ENCODE measurements at regions not wholly inside any gene's neighbourhood (a gene's known extent, or its start where the extent isn't known, plus 50 kb on each side); places are given as distances from the start of the nearest gene placed in this dataset.
"Not testable (repeated sequence)": the region's sequence is repeated elsewhere in the genome, so short reads cannot be mapped to it uniquely, and the experiment has no call there.

DNA sequence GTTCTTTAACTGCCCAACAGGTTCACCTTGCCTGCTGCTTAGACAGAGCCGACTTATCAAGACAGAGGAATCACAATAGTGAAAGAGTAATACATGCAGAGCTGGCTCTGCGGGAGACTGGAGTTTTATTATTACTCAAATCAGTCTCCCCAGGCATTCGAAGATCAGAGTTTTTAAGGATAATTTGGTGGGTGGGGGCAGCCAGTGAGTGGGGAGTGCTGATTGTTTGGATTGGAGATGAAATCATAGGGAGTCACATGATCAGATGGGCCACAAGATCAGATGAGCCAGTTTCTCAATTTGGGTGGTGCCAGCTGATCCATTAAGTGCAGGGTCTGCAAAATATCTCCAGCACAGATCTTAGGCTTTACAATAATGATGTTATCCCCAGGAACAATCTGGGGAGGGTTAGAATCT, 131.3 kb downstream of the AKR1D1 start:
- TF ChIP-seq POLR2AphosphoS5 (IDR thresholded peaks at IDR 0.05; ENCODE audit: borderline replicate concordance, low read depth, low read length) (no peak), FOXP2 (optimal IDR thresholded peaks at IDR 0.05; ENCODE audit: control extremely low read depth, extremely low read length, insufficient read depth) (no peak), EZH2 (IDR thresholded peaks at IDR 0.05) (no peak)
- Histone ChIP-seq H3K9me3 (ENCODE audit: low read depth, low read length) (no peaks in the 10 kb centered on the region), H3K27ac (no peak overlapping the region), H3K4me3 (no peak overlapping the region), H3K36me3 (ENCODE audit: insufficient read depth, low read length) (no peaks in the 10 kb centered on the region), H3K9ac (ENCODE audit: insufficient read length) (no peak overlapping the region)
- DNase-seq (ENCODE audit: low read depth, low spot score) = no peak

DNA sequence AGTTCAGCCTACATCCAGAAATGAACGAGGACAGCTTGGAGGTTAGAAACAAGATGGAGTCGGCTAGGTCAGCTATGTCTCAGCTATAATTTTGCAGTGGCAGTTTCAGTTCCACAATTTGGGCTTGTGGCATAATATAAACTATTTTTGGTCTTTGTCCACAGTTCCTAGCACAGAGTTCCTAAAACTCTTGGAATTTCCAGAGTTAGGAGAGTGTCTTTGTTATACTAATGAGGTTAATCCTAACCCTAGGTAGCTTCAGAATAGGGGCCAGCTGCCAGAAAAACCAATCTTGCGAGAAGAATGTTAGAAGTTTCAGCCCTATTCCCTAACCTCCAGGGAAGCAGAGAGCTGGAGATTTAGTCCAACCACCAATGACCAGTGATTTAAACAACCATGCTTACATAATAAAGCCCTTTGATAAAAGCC, 131.9 kb downstream of the AKR1D1 start:
- DNase-seq (ENCODE audit: low read depth, low spot score) = no peak
- H3K27ac ChIP-seq = no peak overlapping the region
- no peak overlapping the region for H3K9ac ChIP-seq (ENCODE audit: insufficient read length)

DNA sequence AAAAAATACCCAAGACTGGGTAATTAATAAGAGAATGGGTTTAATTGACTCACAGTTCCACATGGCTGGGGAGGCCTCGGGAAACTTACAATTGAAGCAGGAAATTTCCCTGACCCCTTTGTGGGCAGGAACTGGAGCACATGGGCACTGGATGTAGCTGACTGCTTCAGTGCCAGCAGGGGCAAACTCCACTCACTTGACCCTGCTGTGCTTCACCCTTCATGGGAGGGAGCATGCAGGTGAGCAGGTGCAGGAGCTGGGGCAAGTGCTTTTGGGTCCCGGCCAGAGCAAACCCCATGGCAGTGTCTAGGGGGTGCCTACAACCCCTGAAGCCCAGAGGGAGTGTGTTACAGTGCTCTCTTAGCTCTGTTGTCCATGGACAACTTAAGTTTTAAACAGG, 132.6 kb downstream of the AKR1D1 start:
- H3K9ac ChIP-seq (ENCODE audit: insufficient read length) = no peak overlapping the region
- no peaks in the 10 kb centered on the region for H3K9me3 ChIP-seq (ENCODE audit: low read depth, low read length)
- H3K4me3 ChIP-seq = no peak overlapping the region
- DNase-seq (ENCODE audit: low read depth, low spot score) = no peak
- TF ChIP-seq EZH2 (IDR thresholded peaks at IDR 0.05) (no peak), FOXP2 (optimal IDR thresholded peaks at IDR 0.05; ENCODE audit: control extremely low read depth, extremely low read length, insufficient read depth) (no peak), POLR2AphosphoS5 (IDR thresholded peaks at IDR 0.05; ENCODE audit: borderline replicate concordance, low read depth, low read length) (no peak)
- H3K36me3 ChIP-seq (ENCODE audit: insufficient read depth, low read length) = no peaks in the 10 kb centered on the region
- no peak overlapping the region for H3K27ac ChIP-seq

More for the DNA sequence above, 131.9 kb downstream of the AKR1D1 start:
- Histone ChIP-seq H3K36me3 (ENCODE audit: insufficient read depth, low read length) (no peaks in the 10 kb centered on the region), H3K9me3 (ENCODE audit: low read depth, low read length) (no peaks in the 10 kb centered on the region), H3K4me3 (no peak overlapping the region)
- TF ChIP-seq EZH2 (IDR thresholded peaks at IDR 0.05) = no peak
- no peak for TF ChIP-seq POLR2AphosphoS5 (IDR thresholded peaks at IDR 0.05; ENCODE audit: borderline replicate concordance, low read depth, low read length)
- TF ChIP-seq FOXP2 (optimal IDR thresholded peaks at IDR 0.05; ENCODE audit: control extremely low read depth, extremely low read length, insufficient read depth) = no peak

DNA sequence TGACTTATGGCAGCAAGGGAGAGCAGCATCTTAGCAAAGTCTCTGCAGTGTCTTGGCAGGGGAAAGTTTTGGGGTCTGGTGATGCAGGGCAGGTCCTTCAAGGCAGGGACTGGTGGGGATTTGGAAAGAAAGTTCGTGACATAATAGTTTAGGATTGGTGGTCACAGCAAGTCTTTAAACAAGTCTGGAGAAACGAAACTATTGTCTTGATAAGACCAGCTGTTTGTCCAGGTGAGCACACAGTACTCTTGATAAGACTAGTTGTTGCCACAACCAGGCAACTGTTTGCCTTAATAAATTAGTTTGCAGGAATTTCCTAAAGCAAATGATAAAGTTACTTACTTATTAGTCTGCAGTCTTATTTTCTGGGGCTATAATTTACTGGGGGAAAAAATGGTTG, 136.1 kb downstream of the AKR1D1 start:
- H3K9ac ChIP-seq (ENCODE audit: insufficient read length) = no peak overlapping the region
- no peak for DNase-seq (ENCODE audit: low read depth, low spot score)
- H3K27ac ChIP-seq = no peak overlapping the region
- no peak overlapping the region for H3K4me3 ChIP-seq
- H3K36me3 ChIP-seq (ENCODE audit: insufficient read depth, low read length) = no peaks in the 10 kb centered on the region
- no peaks in the 10 kb centered on the region for H3K9me3 ChIP-seq (ENCODE audit: low read depth, low read length)
- TF ChIP-seq POLR2AphosphoS5 (IDR thresholded peaks at IDR 0.05; ENCODE audit: borderline replicate concordance, low read depth, low read length) = no peak
- TF ChIP-seq FOXP2 (optimal IDR thresholded peaks at IDR 0.05; ENCODE audit: control extremely low read depth, extremely low read length, insufficient read depth) = no peak
- TF ChIP-seq EZH2 (IDR thresholded peaks at IDR 0.05) = no peak

DNA sequence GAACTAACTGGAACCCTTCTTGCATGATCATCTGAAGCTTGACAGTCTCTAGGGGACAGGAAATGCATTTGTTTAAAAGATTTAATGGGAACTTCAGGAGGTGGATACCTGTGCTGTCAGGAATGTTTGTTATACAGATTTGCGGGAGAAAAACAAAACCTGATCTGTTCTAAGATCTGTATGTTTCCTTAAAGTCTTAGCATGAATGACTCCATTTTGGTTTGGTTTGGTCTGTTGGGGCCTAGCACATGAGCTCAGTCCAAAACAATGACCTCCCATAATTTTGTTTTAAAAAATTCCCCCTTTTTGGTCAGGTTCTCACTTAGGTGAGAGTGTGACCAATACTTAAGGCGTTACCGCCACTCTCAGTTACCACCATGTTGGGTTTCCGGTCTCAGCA, 138.7 kb downstream of the AKR1D1 start:
- Histone ChIP-seq H3K9me3 (ENCODE audit: low read depth, low read length) (no peaks in the 10 kb centered on the region), H3K27ac (no peak overlapping the region), H3K4me3 (no peak overlapping the region), H3K36me3 (ENCODE audit: insufficient read depth, low read length) (no peaks in the 10 kb centered on the region), H3K9ac (ENCODE audit: insufficient read length) (no peak overlapping the region)
- TF ChIP-seq FOXP2 (optimal IDR thresholded peaks at IDR 0.05; ENCODE audit: control extremely low read depth, extremely low read length, insufficient read depth) (no peak), EZH2 (IDR thresholded peaks at IDR 0.05) (no peak), POLR2AphosphoS5 (IDR thresholded peaks at IDR 0.05; ENCODE audit: borderline replicate concordance, low read depth, low read length) (no peak)
- DNase-seq (ENCODE audit: low read depth, low spot score) = no peak

DNA sequence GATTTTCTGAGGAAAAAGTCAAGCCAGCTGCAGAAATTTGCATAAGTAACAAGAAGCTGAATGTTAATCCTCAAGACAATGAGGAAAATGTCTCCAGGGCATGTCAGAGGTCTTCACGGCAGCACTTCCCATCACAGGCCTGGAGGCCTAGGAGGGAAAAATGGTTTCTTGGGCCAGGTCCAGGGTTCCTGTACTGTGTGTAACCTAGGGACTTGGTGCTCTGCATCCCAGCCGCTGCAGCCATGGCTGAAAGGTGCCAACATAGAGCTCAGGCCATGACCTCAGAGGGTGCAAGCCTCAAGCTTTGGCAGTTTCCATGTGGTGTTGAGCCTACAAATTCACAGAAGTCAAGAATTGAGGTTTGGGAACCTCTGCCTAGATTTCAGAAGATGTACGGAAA, 144.1 kb downstream of the AKR1D1 start:
- H3K4me3 ChIP-seq; H3K36me3 ChIP-seq (ENCODE audit: insufficient read depth, low read length); H3K27ac ChIP-seq; H3K9me3 ChIP-seq (ENCODE audit: low read depth, low read length); H3K9ac ChIP-seq (ENCODE audit: insufficient read length); DNase-seq (ENCODE audit: low read depth, low spot score): not testable (repeated sequence)

DNA sequence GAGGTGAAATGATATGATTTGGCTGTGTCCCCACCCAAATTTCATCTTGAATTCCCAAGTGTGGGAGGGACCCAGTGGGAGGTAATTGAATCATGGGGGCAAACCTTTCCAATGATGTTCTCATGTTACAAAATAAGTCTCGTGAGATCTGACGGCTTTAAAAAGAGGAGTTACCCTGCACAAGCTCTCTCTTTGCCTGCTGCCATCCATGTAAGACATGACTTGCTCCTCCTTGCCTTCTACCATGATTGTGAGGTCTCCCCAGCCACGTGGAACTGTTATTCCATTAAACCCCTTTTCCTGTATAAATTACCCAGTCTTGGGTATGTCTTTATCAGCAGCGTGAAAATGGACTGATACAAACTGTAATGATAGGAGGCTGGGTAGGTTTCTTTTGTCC, 145.1 kb downstream of the AKR1D1 start:
- not testable (repeated sequence) for H3K27ac ChIP-seq; DNase-seq (ENCODE audit: low read depth, low spot score); H3K9ac ChIP-seq (ENCODE audit: insufficient read length); H3K9me3 ChIP-seq (ENCODE audit: low read depth, low read length); H3K4me3 ChIP-seq; H3K36me3 ChIP-seq (ENCODE audit: insufficient read depth, low read length)

DNA sequence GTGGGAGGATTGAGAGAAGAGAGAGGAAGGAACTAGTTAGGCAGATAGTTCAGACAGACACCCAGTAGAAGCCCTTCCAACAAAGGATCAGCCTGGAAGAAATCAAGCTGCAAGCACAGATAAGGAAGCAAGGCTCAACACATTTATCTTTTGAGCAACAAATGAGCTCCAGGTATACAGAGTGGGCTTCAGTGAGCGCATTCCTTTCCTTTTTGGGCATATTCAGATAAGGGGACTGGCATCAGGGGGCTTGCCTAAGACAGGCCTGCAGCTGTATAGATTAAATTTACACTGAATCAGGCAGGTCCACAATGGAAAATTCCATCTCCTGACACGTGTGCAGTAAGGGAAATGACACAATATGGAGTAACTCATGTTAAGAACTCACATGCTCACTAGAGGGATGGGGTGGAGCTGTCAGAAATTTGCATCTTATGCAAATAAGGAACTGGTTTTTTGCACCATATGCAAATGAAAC, 147.2 kb downstream of the AKR1D1 start:
- Histone ChIP-seq H3K9me3 (ENCODE audit: low read depth, low read length) (no peaks in the 10 kb centered on the region), H3K36me3 (ENCODE audit: insufficient read depth, low read length) (no peaks in the 10 kb centered on the region), H3K4me3 (no peak overlapping the region), H3K9ac (ENCODE audit: insufficient read length) (no peak overlapping the region), H3K27ac (no peak overlapping the region)
- TF ChIP-seq FOXP2 (optimal IDR thresholded peaks at IDR 0.05; ENCODE audit: control extremely low read depth, extremely low read length, insufficient read depth) = no peak
- no peak for DNase-seq (ENCODE audit: low read depth, low spot score)

DNA sequence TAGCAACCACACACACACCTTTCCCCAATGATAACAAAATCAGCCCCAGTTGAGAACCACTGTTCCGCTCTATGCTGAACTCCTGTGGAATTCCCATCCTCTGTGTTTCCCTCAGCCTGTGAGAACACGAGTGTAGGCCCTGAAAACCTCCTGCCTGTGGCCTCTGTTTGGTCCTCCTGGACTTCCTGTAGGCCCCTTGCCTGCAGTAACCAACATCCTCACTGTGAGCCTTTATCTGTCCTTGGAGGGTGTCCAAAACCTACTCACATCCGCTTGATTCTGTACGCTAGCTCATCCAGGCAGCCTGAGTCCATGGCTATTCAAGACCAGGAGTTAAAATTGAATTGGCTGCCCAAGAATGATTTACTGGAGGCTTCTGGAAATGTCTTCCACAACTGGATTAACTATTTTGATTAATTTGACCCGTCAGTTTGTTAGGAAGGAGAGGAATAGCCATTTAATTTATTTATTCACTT, 149.8 kb downstream of the AKR1D1 start:
- no peak for DNase-seq (ENCODE audit: low read depth, low spot score)
- H3K36me3 ChIP-seq (ENCODE audit: insufficient read depth, low read length) = no peaks in the 10 kb centered on the region
- no peak overlapping the region for H3K4me3 ChIP-seq
- H3K9ac ChIP-seq (ENCODE audit: insufficient read length) = no peak overlapping the region
- no peaks in the 10 kb centered on the region for H3K9me3 ChIP-seq (ENCODE audit: low read depth, low read length)
- no peak for TF ChIP-seq POLR2AphosphoS5 (IDR thresholded peaks at IDR 0.05; ENCODE audit: borderline replicate concordance, low read depth, low read length)
- no peak for TF ChIP-seq EZH2 (IDR thresholded peaks at IDR 0.05)
- no peak for TF ChIP-seq FOXP2 (optimal IDR thresholded peaks at IDR 0.05; ENCODE audit: control extremely low read depth, extremely low read length, insufficient read depth)
- H3K27ac ChIP-seq = no peak overlapping the region
